ENCODE measurements at regions not wholly inside any gene's neighbourhood (a gene's known extent, or its start where the extent isn't known, plus 50 kb on each side); places are given as distances from the start of the nearest gene placed in this dataset.

DNA sequence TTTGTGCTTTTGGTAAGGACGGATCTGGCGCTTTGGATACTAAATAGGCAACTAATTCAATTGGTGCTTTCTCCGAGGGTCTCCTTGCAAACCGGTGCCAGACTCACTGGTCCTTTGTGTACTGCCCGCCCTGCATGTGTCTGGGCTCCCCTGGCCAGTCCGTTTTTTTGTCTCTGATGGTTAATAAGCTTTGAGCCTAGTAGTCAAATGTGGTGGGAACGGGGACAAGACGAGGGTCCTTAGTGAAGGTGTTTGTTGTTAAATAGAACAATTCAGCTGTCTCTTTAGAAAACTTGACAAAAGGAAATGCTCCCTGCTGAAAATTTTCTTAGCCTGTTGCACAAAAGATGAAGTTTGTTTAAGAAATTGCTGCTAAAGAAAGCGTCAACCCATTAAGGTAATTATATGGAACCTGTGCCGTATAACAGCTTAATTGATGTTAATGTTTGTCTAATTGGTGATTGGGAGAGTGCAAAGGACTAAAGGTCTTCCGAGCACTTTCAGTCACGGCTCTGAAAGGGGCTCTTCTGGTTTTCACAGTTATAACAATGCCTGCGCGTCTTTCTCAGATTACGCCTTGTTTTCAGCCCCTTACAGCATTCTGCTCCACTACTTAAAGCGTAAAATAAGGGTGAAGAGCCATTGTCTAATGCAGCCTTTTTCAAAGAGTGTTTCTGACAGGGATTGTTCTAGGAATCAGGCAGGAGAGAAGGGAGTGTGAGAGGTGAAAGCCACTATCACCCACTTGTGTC lies 537.4 kb downstream of the PRKD1 start:
- peak overlapping the region; percentile 83 for H2AFZ ChIP-seq (ENCODE audit: low read length)

DNA sequence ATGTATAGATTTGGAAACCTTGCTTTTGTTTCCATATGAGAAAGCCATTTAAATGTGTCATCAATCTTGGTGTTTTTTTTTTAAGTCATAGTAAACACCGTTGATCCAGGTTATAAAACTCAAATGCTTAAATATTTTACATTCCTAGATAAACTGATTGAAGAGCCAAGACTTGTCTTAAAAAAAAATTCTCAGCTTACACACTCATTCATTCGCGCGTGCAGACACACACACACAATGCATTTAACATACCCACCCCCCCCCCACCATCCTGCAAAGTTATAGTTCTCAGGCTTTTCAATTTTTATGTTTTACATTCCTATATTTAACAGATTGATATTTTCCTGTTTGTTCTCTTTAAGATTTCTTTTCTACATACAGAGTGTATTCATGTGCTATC lies 536.4 kb downstream of the PRKD1 start:
- no peak overlapping the region for H3K27ac ChIP-seq (ENCODE audit: low read depth, low read length)
- no peaks in the 10 kb centered on the region for H3K9me3 ChIP-seq (ENCODE audit: low read depth, low read length)
- no peaks in the 10 kb centered on the region for H3K27me3 ChIP-seq (ENCODE audit: insufficient read depth, low read length)
- H3K4me1 ChIP-seq (ENCODE audit: insufficient read depth, low read length): no peaks in the 10 kb centered on the region
- H3K36me3 ChIP-seq (ENCODE audit: insufficient read depth, low read length): no peaks in the 10 kb centered on the region
- no peak overlapping the region for H2AFZ ChIP-seq (ENCODE audit: low read length)
- TF ChIP-seq, protein P1, sequence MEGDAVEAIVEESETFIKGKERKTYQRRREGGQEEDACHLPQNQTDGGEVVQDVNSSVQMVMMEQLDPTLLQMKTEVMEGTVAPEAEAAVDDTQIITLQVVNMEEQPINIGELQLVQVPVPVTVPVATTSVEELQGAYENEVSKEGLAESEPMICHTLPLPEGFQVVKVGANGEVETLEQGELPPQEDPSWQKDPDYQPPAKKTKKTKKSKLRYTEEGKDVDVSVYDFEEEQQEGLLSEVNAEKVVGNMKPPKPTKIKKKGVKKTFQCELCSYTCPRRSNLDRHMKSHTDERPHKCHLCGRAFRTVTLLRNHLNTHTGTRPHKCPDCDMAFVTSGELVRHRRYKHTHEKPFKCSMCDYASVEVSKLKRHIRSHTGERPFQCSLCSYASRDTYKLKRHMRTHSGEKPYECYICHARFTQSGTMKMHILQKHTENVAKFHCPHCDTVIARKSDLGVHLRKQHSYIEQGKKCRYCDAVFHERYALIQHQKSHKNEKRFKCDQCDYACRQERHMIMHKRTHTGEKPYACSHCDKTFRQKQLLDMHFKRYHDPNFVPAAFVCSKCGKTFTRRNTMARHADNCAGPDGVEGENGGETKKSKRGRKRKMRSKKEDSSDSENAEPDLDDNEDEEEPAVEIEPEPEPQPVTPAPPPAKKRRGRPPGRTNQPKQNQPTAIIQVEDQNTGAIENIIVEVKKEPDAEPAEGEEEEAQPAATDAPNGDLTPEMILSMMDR (IDR thresholded peaks at IDR 0.05; ENCODE audit: extremely low read depth, low read depth, low read length): no peak
- DNase-seq (ENCODE audit: insufficient read length, low spot score, missing footprints): no peak
- no peaks in the 10 kb centered on the region for H3K79me2 ChIP-seq (ENCODE audit: insufficient read depth, low read length)
- no peaks in the 10 kb centered on the region for H4K20me1 ChIP-seq (ENCODE audit: insufficient read depth, low read length)
- H3K4me2 ChIP-seq (ENCODE audit: insufficient read depth, low read length): no peak overlapping the region
- no peak overlapping the region for H3K4me3 ChIP-seq (ENCODE audit: insufficient read depth, low read length)

More for the DNA sequence above, 537.4 kb downstream of the PRKD1 start:
- H3K27ac ChIP-seq (ENCODE audit: low read depth, low read length): no peak overlapping the region
- peak overlapping the region; percentile 58 for H3K4me3 ChIP-seq (ENCODE audit: insufficient read depth, low read length)
- TF ChIP-seq, protein P1 (IDR thresholded peaks at IDR 0.05; ENCODE audit: extremely low read depth, low read depth, low read length): no peak
- H3K27me3 ChIP-seq (ENCODE audit: insufficient read depth, low read length): no peaks in the 10 kb centered on the region
- no peaks in the 10 kb centered on the region for H4K20me1 ChIP-seq (ENCODE audit: insufficient read depth, low read length)
- no peak for DNase-seq (ENCODE audit: insufficient read length, low spot score, missing footprints)
- no peaks in the 10 kb centered on the region for H3K9me3 ChIP-seq (ENCODE audit: low read depth, low read length)
- H3K79me2 ChIP-seq (ENCODE audit: insufficient read depth, low read length): no peaks in the 10 kb centered on the region
- H3K36me3 ChIP-seq (ENCODE audit: insufficient read depth, low read length): no peaks in the 10 kb centered on the region
- no peaks in the 10 kb centered on the region for H3K4me1 ChIP-seq (ENCODE audit: insufficient read depth, low read length)
- H3K4me2 ChIP-seq (ENCODE audit: insufficient read depth, low read length): peak overlapping the region; percentile 82

DNA sequence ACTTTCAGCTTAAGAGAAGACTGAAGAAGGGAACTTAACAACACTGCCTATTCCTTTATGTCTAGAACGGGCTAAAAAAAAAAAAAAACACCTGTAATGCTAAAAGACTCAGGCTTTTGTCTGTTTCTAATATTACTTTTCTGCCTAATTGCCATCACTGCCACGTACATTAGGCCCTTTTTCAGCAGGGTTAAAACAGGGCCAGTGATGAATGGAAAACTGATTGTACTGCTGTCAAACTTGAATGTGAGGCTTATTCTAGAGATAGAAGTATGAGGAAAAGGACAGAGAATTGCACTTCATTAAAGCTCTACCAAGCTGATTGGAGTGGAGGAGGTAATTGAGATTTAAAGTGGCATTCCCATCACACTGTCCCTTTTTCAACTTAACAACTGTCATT lies 535.8 kb downstream of the PRKD1 start:
- H3K36me3 ChIP-seq (ENCODE audit: insufficient read depth, low read length): no peaks in the 10 kb centered on the region
- TF ChIP-seq, protein P1 (IDR thresholded peaks at IDR 0.05; ENCODE audit: extremely low read depth, low read depth, low read length): no peak
- no peaks in the 10 kb centered on the region for H3K9me3 ChIP-seq (ENCODE audit: low read depth, low read length)
- DNase-seq (ENCODE audit: insufficient read length, low spot score, missing footprints): no peak
- H4K20me1 ChIP-seq (ENCODE audit: insufficient read depth, low read length): no peaks in the 10 kb centered on the region
- no peak overlapping the region for H3K4me3 ChIP-seq (ENCODE audit: insufficient read depth, low read length)
- no peaks in the 10 kb centered on the region for H3K27me3 ChIP-seq (ENCODE audit: insufficient read depth, low read length)
- H2AFZ ChIP-seq (ENCODE audit: low read length): no peak overlapping the region
- H3K4me1 ChIP-seq (ENCODE audit: insufficient read depth, low read length): no peaks in the 10 kb centered on the region
- no peak overlapping the region for H3K27ac ChIP-seq (ENCODE audit: low read depth, low read length)
- H3K79me2 ChIP-seq (ENCODE audit: insufficient read depth, low read length): no peaks in the 10 kb centered on the region
- no peak overlapping the region for H3K4me2 ChIP-seq (ENCODE audit: insufficient read depth, low read length)

DNA sequence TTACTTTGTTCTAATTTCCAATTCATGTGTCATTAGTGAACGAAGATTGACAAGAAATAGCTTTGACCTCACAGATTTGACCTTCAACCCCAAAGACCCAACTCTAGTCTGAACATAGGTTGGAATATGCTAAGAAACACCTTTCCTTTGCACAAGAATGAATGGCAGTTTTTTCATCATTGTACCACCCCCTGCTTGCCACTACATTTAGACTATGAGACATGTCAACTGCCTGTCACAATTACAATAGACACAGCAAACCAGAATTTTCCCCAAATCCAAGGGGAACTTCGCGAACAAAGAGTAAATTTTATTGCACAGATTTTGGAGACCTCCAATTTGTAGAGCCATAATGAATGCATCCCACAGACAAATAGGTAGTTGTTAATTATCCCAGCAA lies 535.4 kb downstream of the PRKD1 start:
- Histone ChIP-seq H3K79me2 (ENCODE audit: insufficient read depth, low read length) (no peaks in the 10 kb centered on the region), H3K4me1 (ENCODE audit: insufficient read depth, low read length) (no peaks in the 10 kb centered on the region), H2AFZ (ENCODE audit: low read length) (no peak overlapping the region), H3K9me3 (ENCODE audit: low read depth, low read length) (no peaks in the 10 kb centered on the region), H3K27me3 (ENCODE audit: insufficient read depth, low read length) (no peaks in the 10 kb centered on the region), H3K4me2 (ENCODE audit: insufficient read depth, low read length) (no peak overlapping the region), H3K36me3 (ENCODE audit: insufficient read depth, low read length) (no peaks in the 10 kb centered on the region), H3K27ac (ENCODE audit: low read depth, low read length) (no peak overlapping the region), H3K4me3 (ENCODE audit: insufficient read depth, low read length) (no peak overlapping the region), H4K20me1 (ENCODE audit: insufficient read depth, low read length) (no peaks in the 10 kb centered on the region)
- TF ChIP-seq, protein P1 (IDR thresholded peaks at IDR 0.05; ENCODE audit: extremely low read depth, low read depth, low read length): no peak
- DNase-seq (ENCODE audit: insufficient read length, low spot score, missing footprints): no peak
